ENCODE measurements at regions not wholly inside any gene's neighbourhood (a gene's known extent, or its start where the extent isn't known, plus 50 kb on each side); places are given as distances from the start of the nearest gene placed in this dataset.

- TF ChIP-seq EWSR1 (IDR thresholded peaks at IDR 0.05; ENCODE audit: borderline replicate concordance, low read depth, partially characterized antibody): no peak
- TF ChIP-seq KDM1A (IDR thresholded peaks at IDR 0.05): no peak
- no peak for TF ChIP-seq POU5F1 (IDR thresholded peaks at IDR 0.05; ENCODE audit: borderline replicate concordance, low read depth, low read length, partially characterized antibody)
- TF ChIP-seq YY1 (IDR thresholded peaks at IDR 0.05; ENCODE audit: borderline replicate concordance in 1 of 3, control insufficient read depth in 1 of 3, extremely low read depth in 1 of 3, insufficient read depth in 3 of 3, insufficient read length in 1 of 3, insufficient replicate concordance in 2 of 3, low read depth in 1 of 3, low read length in 2 of 3): no peak
- no peak for TF ChIP-seq TEAD4 (IDR thresholded peaks at IDR 0.05; ENCODE audit: low read length)
- no peak for TF ChIP-seq TEAD4 (CRISPR knock-in tag; IDR thresholded peaks at IDR 0.05; ENCODE audit: borderline replicate concordance)
- TF ChIP-seq ZNF316 (IDR thresholded peaks at IDR 0.05): no peak
- TF ChIP-seq ZNF124 (CRISPR knock-in tag; IDR thresholded peaks at IDR 0.05): no peak
- no peak for TF ChIP-seq MAFF (IDR thresholded peaks at IDR 0.05; ENCODE audit: low read length)
- TF ChIP-seq RCOR1 (IDR thresholded peaks at IDR 0.05; ENCODE audit: borderline replicate concordance in 1 of 2, low read depth in 2 of 2, low read length in 2 of 2): no peak
- TF ChIP-seq ZNF184 (CRISPR knock-in tag; IDR thresholded peaks at IDR 0.05): no peak
- TF ChIP-seq MLLT1 (IDR thresholded peaks at IDR 0.05): no peak
- TF ChIP-seq MAZ (CRISPR knock-in tag; conservative IDR thresholded peaks at IDR 0.05 in 1 of 2, IDR thresholded peaks at IDR 0.05 in 1 of 2): no peak
Measured at GRCh38 chr15:36525430-36525829, 54.0 kb upstream of the CDIN1 start.
